SK-N-SH treated with all-trans-retinoic acid at 6 μM for 48 hours (cell line): ENCODE measurements at regions not wholly inside any gene's neighbourhood (a gene's known extent, or its start where the extent isn't known, plus 50 kb on each side); places are given as distances from the start of the nearest gene placed in this dataset.

ENCODE experiments used
- ATAC-seq: fragments of 200-7000 bp; cut with Tn5 transposase; 3 replicates; pipeline ENCODE4 v1.9.1; 2020; ENCODE audit warnings: mild to moderate bottlenecking, moderate library complexity
- ARNTL ChIP-seq: fragments of 450-650 bp; formaldehyde crosslinking; IDR thresholded peaks from 2 replicates; pipeline ENCODE4 v1.5.0; 2020; ENCODE audit warnings: low read depth, mild to moderate bottlenecking, moderate library complexity, borderline replicate concordance
- BACH2 ChIP-seq: fragments of 250-450 bp; sonication (Bioruptor Pico); IDR thresholded peaks from 2 replicates; pipeline ENCODE4 v1.9.0; 2021; ENCODE audit warnings: mild to moderate bottlenecking, borderline replicate concordance
- CREB5 ChIP-seq: fragments of 250-450 bp; sonication (Bioruptor Pico); IDR thresholded peaks from 2 replicates; pipeline ENCODE4 v1.5.1; 2020; ENCODE audit warnings: low read depth, mild to moderate bottlenecking, moderate library complexity
- CSDC2 ChIP-seq: fragments of 250-450 bp; sonication (Bioruptor Pico); IDR thresholded peaks from 2 replicates; pipeline ENCODE4 v1.5.0; 2020; ENCODE audit warnings: mild to moderate bottlenecking, moderate library complexity
- CSRNP3 ChIP-seq: fragments of 250-450 bp; sonication (Bioruptor Pico); IDR thresholded peaks from 2 replicates; pipeline ENCODE4 v1.5.1; 2021; ENCODE audit warnings: mild to moderate bottlenecking, moderate library complexity
- ESRRG ChIP-seq: fragments of 250-450 bp; sonication (Bioruptor Pico); IDR thresholded peaks from 2 replicates; pipeline ENCODE4 v1.6.1; 2021; ENCODE audit warnings: mild to moderate bottlenecking
- GLIS3 ChIP-seq: fragments of 250-450 bp; sonication (Bioruptor Pico); IDR thresholded peaks from 2 replicates; pipeline ENCODE4 v1.5.0; 2020; ENCODE audit warnings: mild to moderate bottlenecking, moderate library complexity
- ISL1 ChIP-seq: fragments of 250-450 bp; sonication (Bioruptor Pico); IDR thresholded peaks from 2 replicates; pipeline ENCODE4 v2.1.2; 2022; ENCODE audit warnings: mild to moderate bottlenecking, moderate library complexity
- OSR1 ChIP-seq: fragments of 250-450 bp; sonication (Bioruptor Pico); IDR thresholded peaks from 2 replicates; pipeline ENCODE4 v1.8.0; 2022; ENCODE audit warnings: moderate library complexity, mild to moderate bottlenecking, inconsistent platforms
- PATZ1 ChIP-seq: fragments of 250-450 bp; sonication (Bioruptor Pico); IDR thresholded peaks from 2 replicates; pipeline ENCODE4 v1.8.0; 2020; ENCODE audit warnings: mild to moderate bottlenecking, moderate library complexity, borderline replicate concordance
- PPARA ChIP-seq: fragments of 250-450 bp; sonication (Bioruptor Pico); IDR thresholded peaks from 2 replicates; pipeline ENCODE4 v1.5.0; 2020; ENCODE audit warnings: mild to moderate bottlenecking, borderline replicate concordance
- SNAI2 ChIP-seq: fragments of 250-450 bp; sonication (Bioruptor Pico); IDR thresholded peaks from 2 replicates; pipeline ENCODE4 v1.5.0; 2020; ENCODE audit warnings: mild to moderate bottlenecking, moderate library complexity
- TCF4 ChIP-seq: fragments of 250-450 bp; sonication (Bioruptor Pico); IDR thresholded peaks from 2 replicates; pipeline ENCODE4 v1.8.0; 2021; ENCODE audit warnings: mild to moderate bottlenecking, moderate library complexity, borderline replicate concordance
- TOX ChIP-seq: fragments of 250-450 bp; sonication (Bioruptor Pico); IDR thresholded peaks from 2 replicates; pipeline ENCODE4 v1.8.0; 2021; ENCODE audit warnings: mild to moderate bottlenecking, moderate library complexity, borderline replicate concordance
- ZC3H10 ChIP-seq: fragments of 250-450 bp; sonication (Bioruptor Pico); IDR thresholded peaks from 2 replicates; pipeline ENCODE4 v1.5.1; 2021; ENCODE audit warnings: mild to moderate bottlenecking, moderate library complexity
- ZFP30 ChIP-seq: fragments of 450-650 bp; formaldehyde crosslinking; IDR thresholded peaks from 2 replicates; pipeline ENCODE4 v1.5.0; 2022; ENCODE audit warnings: mild to moderate bottlenecking, moderate library complexity
- ZNF565 ChIP-seq: fragments of 450-650 bp; formaldehyde crosslinking; conservative IDR thresholded peaks from 2 replicates; pipeline ENCODE4 v1.5.0; 2020; ENCODE audit warnings: low read depth, mild to moderate bottlenecking, moderate library complexity
- ZNF8 ChIP-seq: fragments of 450-650 bp; formaldehyde crosslinking; IDR thresholded peaks from 2 replicates; pipeline ENCODE4 v1.5.0; 2020; ENCODE audit warnings: mild to moderate bottlenecking, moderate library complexity
- TF ChIP-seq, protein P1 (sequence below): fragments of 250-450 bp; sonication (Bioruptor Pico); IDR thresholded peaks from 2 replicates; pipeline ENCODE4 v1.5.0; 2020; ENCODE audit warnings: mild to moderate bottlenecking, moderate library complexity
- TF ChIP-seq, protein P2 (sequence below): fragments of 250-450 bp; sonication (Bioruptor Pico); IDR thresholded peaks from 2 replicates; pipeline ENCODE4 v1.8.0; 2021; ENCODE audit warnings: low read depth, mild to moderate bottlenecking, moderate library complexity, borderline replicate concordance

DNA sequence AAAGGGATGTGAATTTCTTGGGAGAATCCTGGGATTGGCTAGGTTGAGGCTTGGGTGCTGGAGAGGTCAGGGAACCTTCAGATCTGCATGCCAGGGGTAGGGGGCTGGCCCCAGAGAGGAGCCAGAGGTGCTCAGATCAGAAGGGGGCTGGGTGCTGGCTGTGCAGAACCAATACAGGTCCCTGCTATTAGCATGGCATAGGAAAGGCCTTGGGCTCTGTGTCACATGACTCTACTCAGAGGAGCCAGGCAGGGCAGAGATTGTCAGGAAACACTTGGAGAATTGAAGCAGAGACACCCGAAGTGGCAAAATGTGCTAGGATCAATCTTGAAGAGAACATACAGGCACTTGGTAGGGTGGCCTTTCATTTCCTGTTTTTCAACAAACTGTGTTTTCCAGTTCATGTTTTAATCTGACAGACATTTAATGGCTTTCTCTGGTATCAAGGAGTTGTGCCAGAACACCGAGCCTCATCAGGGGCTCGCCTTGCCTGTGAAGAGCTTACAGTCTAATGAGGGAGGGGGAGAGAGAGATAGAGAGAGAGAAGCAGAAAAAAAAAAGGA lies 498.9 kb downstream of the RPS24 start:
- TF ChIP-seq SNAI2 (CRISPR knock-in tag) = no peak
- TF ChIP-seq OSR1 = no peak
- TF ChIP-seq ZNF565 (CRISPR knock-in tag) = no peak
- no peak for TF ChIP-seq ZFP30 (CRISPR knock-in tag)
- no peak for TF ChIP-seq ISL1
- TF ChIP-seq PPARA (CRISPR knock-in tag) = no peak
- TF ChIP-seq CSRNP3 (CRISPR knock-in tag) = no peak
- TF ChIP-seq ESRRG (CRISPR knock-in tag) = no peak
- TF ChIP-seq ARNTL = no peak
- TF ChIP-seq TCF4 = no peak
- TF ChIP-seq GLIS3 = no peak
- TF ChIP-seq, protein P1, sequence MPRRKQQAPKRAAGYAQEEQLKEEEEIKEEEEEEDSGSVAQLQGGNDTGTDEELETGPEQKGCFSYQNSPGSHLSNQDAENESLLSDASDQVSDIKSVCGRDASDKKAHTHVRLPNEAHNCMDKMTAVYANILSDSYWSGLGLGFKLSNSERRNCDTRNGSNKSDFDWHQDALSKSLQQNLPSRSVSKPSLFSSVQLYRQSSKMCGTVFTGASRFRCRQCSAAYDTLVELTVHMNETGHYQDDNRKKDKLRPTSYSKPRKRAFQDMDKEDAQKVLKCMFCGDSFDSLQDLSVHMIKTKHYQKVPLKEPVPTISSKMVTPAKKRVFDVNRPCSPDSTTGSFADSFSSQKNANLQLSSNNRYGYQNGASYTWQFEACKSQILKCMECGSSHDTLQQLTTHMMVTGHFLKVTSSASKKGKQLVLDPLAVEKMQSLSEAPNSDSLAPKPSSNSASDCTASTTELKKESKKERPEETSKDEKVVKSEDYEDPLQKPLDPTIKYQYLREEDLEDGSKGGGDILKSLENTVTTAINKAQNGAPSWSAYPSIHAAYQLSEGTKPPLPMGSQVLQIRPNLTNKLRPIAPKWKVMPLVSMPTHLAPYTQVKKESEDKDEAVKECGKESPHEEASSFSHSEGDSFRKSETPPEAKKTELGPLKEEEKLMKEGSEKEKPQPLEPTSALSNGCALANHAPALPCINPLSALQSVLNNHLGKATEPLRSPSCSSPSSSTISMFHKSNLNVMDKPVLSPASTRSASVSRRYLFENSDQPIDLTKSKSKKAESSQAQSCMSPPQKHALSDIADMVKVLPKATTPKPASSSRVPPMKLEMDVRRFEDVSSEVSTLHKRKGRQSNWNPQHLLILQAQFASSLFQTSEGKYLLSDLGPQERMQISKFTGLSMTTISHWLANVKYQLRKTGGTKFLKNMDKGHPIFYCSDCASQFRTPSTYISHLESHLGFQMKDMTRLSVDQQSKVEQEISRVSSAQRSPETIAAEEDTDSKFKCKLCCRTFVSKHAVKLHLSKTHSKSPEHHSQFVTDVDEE = no peak
- TF ChIP-seq CREB5 (CRISPR knock-in tag) = no peak
- no peak for TF ChIP-seq ZC3H10 (CRISPR knock-in tag)
- TF ChIP-seq BACH2 (CRISPR knock-in tag) = no peak
- TF ChIP-seq TOX (CRISPR knock-in tag) = no peak
- no peak for TF ChIP-seq CSDC2
- TF ChIP-seq, protein P2, sequence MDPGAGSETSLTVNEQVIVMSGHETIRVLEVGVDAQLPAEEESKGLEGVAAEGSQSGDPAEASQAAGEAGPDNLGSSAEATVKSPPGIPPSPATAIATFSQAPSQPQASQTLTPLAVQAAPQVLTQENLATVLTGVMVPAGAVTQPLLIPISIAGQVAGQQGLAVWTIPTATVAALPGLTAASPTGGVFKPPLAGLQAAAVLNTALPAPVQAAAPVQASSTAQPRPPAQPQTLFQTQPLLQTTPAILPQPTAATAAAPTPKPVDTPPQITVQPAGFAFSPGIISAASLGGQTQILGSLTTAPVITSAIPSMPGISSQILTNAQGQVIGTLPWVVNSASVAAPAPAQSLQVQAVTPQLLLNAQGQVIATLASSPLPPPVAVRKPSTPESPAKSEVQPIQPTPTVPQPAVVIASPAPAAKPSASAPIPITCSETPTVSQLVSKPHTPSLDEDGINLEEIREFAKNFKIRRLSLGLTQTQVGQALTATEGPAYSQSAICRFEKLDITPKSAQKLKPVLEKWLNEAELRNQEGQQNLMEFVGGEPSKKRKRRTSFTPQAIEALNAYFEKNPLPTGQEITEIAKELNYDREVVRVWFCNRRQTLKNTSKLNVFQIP = no peak
- no peak for ATAC-seq

- ATAC-seq = no peak
- no peak for TF ChIP-seq TOX (CRISPR knock-in tag)
- no peak for TF ChIP-seq ESRRG (CRISPR knock-in tag)
- no peak for TF ChIP-seq ZNF8
- TF ChIP-seq PATZ1 = no peak
- TF ChIP-seq, protein P2 = no peak
- no peak for TF ChIP-seq ZC3H10 (CRISPR knock-in tag)
- no peak for TF ChIP-seq CREB5 (CRISPR knock-in tag)
Observed at GRCh38 chr10:78533098-78533497, 499.4 kb downstream of the RPS24 start.
